ENCODE measurements at regions not wholly inside any gene's neighbourhood (a gene's known extent, or its start where the extent isn't known, plus 50 kb on each side); places are given as distances from the start of the nearest gene placed in this dataset.

- H3K27me3 ChIP-seq (ENCODE audit: low read depth, low read length) = no peaks in the 10 kb centered on the region
- H3K27ac ChIP-seq (ENCODE audit: low read length) = no peak overlapping the region
- no peaks in the 10 kb centered on the region for H3K36me3 ChIP-seq (ENCODE audit: control insufficient read depth in 1 of 2, insufficient read depth in 2 of 2, low read length in 2 of 2)
- H3K4me1 ChIP-seq (ENCODE audit: control insufficient read depth in 1 of 2, insufficient read depth in 2 of 2, low read length in 2 of 2) = no peaks in the 10 kb centered on the region
- no peak overlapping the region for H3K4me3 ChIP-seq (ENCODE audit: low read depth in 1 of 2, low read length in 2 of 2)
- H3K9me3 ChIP-seq (ENCODE audit: control insufficient read depth in 1 of 2, low read length in 2 of 2) = no peaks in the 10 kb centered on the region
Measured at GRCh38 chr5:82497242-82497641, 219.1 kb upstream of the RPS23 start.

- Histone ChIP-seq H3K4me1 (ENCODE audit: control insufficient read depth in 1 of 2, insufficient read depth in 2 of 2, low read length in 2 of 2) (no peaks in the 10 kb centered on the region), H3K27me3 (ENCODE audit: low read depth, low read length) (no peaks in the 10 kb centered on the region), H3K36me3 (ENCODE audit: control insufficient read depth in 1 of 2, insufficient read depth in 2 of 2, low read length in 2 of 2) (no peaks in the 10 kb centered on the region), H3K9me3 (ENCODE audit: control insufficient read depth in 1 of 2, low read length in 2 of 2) (no peaks in the 10 kb centered on the region), H3K27ac (ENCODE audit: low read length) (no peak overlapping the region), H3K4me3 (ENCODE audit: low read depth in 1 of 2, low read length in 2 of 2) (no peak overlapping the region)
Measured at GRCh38 chr5:82494942-82495341, 216.8 kb upstream of the RPS23 start.

- H3K27ac ChIP-seq (ENCODE audit: low read length) = no peak overlapping the region
- no peaks in the 10 kb centered on the region for H3K4me1 ChIP-seq (ENCODE audit: control insufficient read depth in 1 of 2, insufficient read depth in 2 of 2, low read length in 2 of 2)
- H3K4me3 ChIP-seq (ENCODE audit: low read depth in 1 of 2, low read length in 2 of 2) = no peak overlapping the region
- no peaks in the 10 kb centered on the region for H3K27me3 ChIP-seq (ENCODE audit: low read depth, low read length)
- no peaks in the 10 kb centered on the region for H3K9me3 ChIP-seq (ENCODE audit: control insufficient read depth in 1 of 2, low read length in 2 of 2)
- no peaks in the 10 kb centered on the region for H3K36me3 ChIP-seq (ENCODE audit: control insufficient read depth in 1 of 2, insufficient read depth in 2 of 2, low read length in 2 of 2)
Measured at GRCh38 chr5:82493221-82493620, 215.1 kb upstream of the RPS23 start.

- Histone ChIP-seq H3K27me3 (ENCODE audit: low read depth, low read length) (no peaks in the 10 kb centered on the region), H3K9me3 (ENCODE audit: control insufficient read depth in 1 of 2, low read length in 2 of 2) (no peaks in the 10 kb centered on the region), H3K36me3 (ENCODE audit: control insufficient read depth in 1 of 2, insufficient read depth in 2 of 2, low read length in 2 of 2) (no peaks in the 10 kb centered on the region), H3K27ac (ENCODE audit: low read length) (no peak overlapping the region), H3K4me3 (ENCODE audit: low read depth in 1 of 2, low read length in 2 of 2) (no peak overlapping the region), H3K4me1 (ENCODE audit: control insufficient read depth in 1 of 2, insufficient read depth in 2 of 2, low read length in 2 of 2) (no peaks in the 10 kb centered on the region)
Measured at GRCh38 chr5:82491397-82491796, 213.2 kb upstream of the RPS23 start.

- no peaks in the 10 kb centered on the region for H3K36me3 ChIP-seq (ENCODE audit: control insufficient read depth in 1 of 2, insufficient read depth in 2 of 2, low read length in 2 of 2)
- no peaks in the 10 kb centered on the region for H3K9me3 ChIP-seq (ENCODE audit: control insufficient read depth in 1 of 2, low read length in 2 of 2)
- no peaks in the 10 kb centered on the region for H3K27me3 ChIP-seq (ENCODE audit: low read depth, low read length)
- H3K4me1 ChIP-seq (ENCODE audit: control insufficient read depth in 1 of 2, insufficient read depth in 2 of 2, low read length in 2 of 2) = no peaks in the 10 kb centered on the region
- H3K27ac ChIP-seq (ENCODE audit: low read length) = no peak overlapping the region
- H3K4me3 ChIP-seq (ENCODE audit: low read depth in 1 of 2, low read length in 2 of 2) = no peak overlapping the region
Measured at GRCh38 chr5:82489683-82490082, 211.5 kb upstream of the RPS23 start.

- H3K9me3 ChIP-seq (ENCODE audit: control insufficient read depth in 1 of 2, low read length in 2 of 2) = no peaks in the 10 kb centered on the region
- no peak overlapping the region for H3K27ac ChIP-seq (ENCODE audit: low read length)
- H3K4me3 ChIP-seq (ENCODE audit: low read depth in 1 of 2, low read length in 2 of 2) = no peak overlapping the region
- no peaks in the 10 kb centered on the region for H3K36me3 ChIP-seq (ENCODE audit: control insufficient read depth in 1 of 2, insufficient read depth in 2 of 2, low read length in 2 of 2)
- H3K27me3 ChIP-seq (ENCODE audit: low read depth, low read length) = no peaks in the 10 kb centered on the region
- H3K4me1 ChIP-seq (ENCODE audit: control insufficient read depth in 1 of 2, insufficient read depth in 2 of 2, low read length in 2 of 2) = no peaks in the 10 kb centered on the region
Measured at GRCh38 chr5:82487131-82487530, 209.0 kb upstream of the RPS23 start.

- H3K27me3 ChIP-seq (ENCODE audit: low read depth, low read length) = no peaks in the 10 kb centered on the region
- H3K9me3 ChIP-seq (ENCODE audit: control insufficient read depth in 1 of 2, low read length in 2 of 2) = no peaks in the 10 kb centered on the region
- H3K4me3 ChIP-seq (ENCODE audit: low read depth in 1 of 2, low read length in 2 of 2) = no peak overlapping the region
- no peaks in the 10 kb centered on the region for H3K4me1 ChIP-seq (ENCODE audit: control insufficient read depth in 1 of 2, insufficient read depth in 2 of 2, low read length in 2 of 2)
- no peak overlapping the region for H3K27ac ChIP-seq (ENCODE audit: low read length)
- no peaks in the 10 kb centered on the region for H3K36me3 ChIP-seq (ENCODE audit: control insufficient read depth in 1 of 2, insufficient read depth in 2 of 2, low read length in 2 of 2)
Measured at GRCh38 chr5:82480331-82480730, 202.2 kb upstream of the RPS23 start.

GRCh38 chr5:82476155-82476554 lies 198.0 kb upstream of the RPS23 start:
- Histone ChIP-seq H3K4me3 (ENCODE audit: low read depth in 1 of 2, low read length in 2 of 2) (no peak overlapping the region), H3K36me3 (ENCODE audit: control insufficient read depth in 1 of 2, insufficient read depth in 2 of 2, low read length in 2 of 2) (no peaks in the 10 kb centered on the region), H3K4me1 (ENCODE audit: control insufficient read depth in 1 of 2, insufficient read depth in 2 of 2, low read length in 2 of 2) (no peaks in the 10 kb centered on the region), H3K27me3 (ENCODE audit: low read depth, low read length) (no peaks in the 10 kb centered on the region), H3K27ac (ENCODE audit: low read length) (no peak overlapping the region), H3K9me3 (ENCODE audit: control insufficient read depth in 1 of 2, low read length in 2 of 2) (no peaks in the 10 kb centered on the region)

- Histone ChIP-seq H3K27ac (ENCODE audit: low read length) (no peak overlapping the region), H3K36me3 (ENCODE audit: control insufficient read depth in 1 of 2, insufficient read depth in 2 of 2, low read length in 2 of 2) (no peaks in the 10 kb centered on the region), H3K27me3 (ENCODE audit: low read depth, low read length) (no peaks in the 10 kb centered on the region), H3K9me3 (ENCODE audit: control insufficient read depth in 1 of 2, low read length in 2 of 2) (no peaks in the 10 kb centered on the region), H3K4me1 (ENCODE audit: control insufficient read depth in 1 of 2, insufficient read depth in 2 of 2, low read length in 2 of 2) (no peaks in the 10 kb centered on the region), H3K4me3 (ENCODE audit: low read depth in 1 of 2, low read length in 2 of 2) (no peak overlapping the region)
Measured at GRCh38 chr5:82473262-82473661, 195.1 kb upstream of the RPS23 start.

GRCh38 chr5:82470185-82470994 lies 192.2 kb upstream of the RPS23 start:
- no peaks in the 10 kb centered on the region for H3K36me3 ChIP-seq (ENCODE audit: control insufficient read depth in 1 of 2, insufficient read depth in 2 of 2, low read length in 2 of 2)
- H3K27ac ChIP-seq (ENCODE audit: low read length) = no peak overlapping the region
- no peak overlapping the region for H3K4me3 ChIP-seq (ENCODE audit: low read depth in 1 of 2, low read length in 2 of 2)
- no peaks in the 10 kb centered on the region for H3K27me3 ChIP-seq (ENCODE audit: low read depth, low read length)
- H3K9me3 ChIP-seq (ENCODE audit: control insufficient read depth in 1 of 2, low read length in 2 of 2) = no peaks in the 10 kb centered on the region
- no peaks in the 10 kb centered on the region for H3K4me1 ChIP-seq (ENCODE audit: control insufficient read depth in 1 of 2, insufficient read depth in 2 of 2, low read length in 2 of 2)

- Histone ChIP-seq H3K4me1 (ENCODE audit: control insufficient read depth in 1 of 2, insufficient read depth in 2 of 2, low read length in 2 of 2) (no peaks in the 10 kb centered on the region), H3K9me3 (ENCODE audit: control insufficient read depth in 1 of 2, low read length in 2 of 2) (peaks cover 0 to 3% of the 10 kb centered on the region in 2 donors), H3K36me3 (ENCODE audit: control insufficient read depth in 1 of 2, insufficient read depth in 2 of 2, low read length in 2 of 2) (no peaks in the 10 kb centered on the region), H3K27me3 (ENCODE audit: low read depth, low read length) (no peaks in the 10 kb centered on the region), H3K27ac (ENCODE audit: low read length) (no peak overlapping the region), H3K4me3 (ENCODE audit: low read depth in 1 of 2, low read length in 2 of 2) (no peak overlapping the region)
Measured at GRCh38 chr5:82466986-82467561, 188.9 kb upstream of the RPS23 start.

- peaks cover 0 to 3% of the 10 kb centered on the region in 2 donors for H3K9me3 ChIP-seq (ENCODE audit: control insufficient read depth in 1 of 2, low read length in 2 of 2)
- H3K4me3 ChIP-seq (ENCODE audit: low read depth in 1 of 2, low read length in 2 of 2) = no peak overlapping the region
- no peaks in the 10 kb centered on the region for H3K27me3 ChIP-seq (ENCODE audit: low read depth, low read length)
- no peaks in the 10 kb centered on the region for H3K4me1 ChIP-seq (ENCODE audit: control insufficient read depth in 1 of 2, insufficient read depth in 2 of 2, low read length in 2 of 2)
- no peak overlapping the region for H3K27ac ChIP-seq (ENCODE audit: low read length)
- no peaks in the 10 kb centered on the region for H3K36me3 ChIP-seq (ENCODE audit: control insufficient read depth in 1 of 2, insufficient read depth in 2 of 2, low read length in 2 of 2)
Measured at GRCh38 chr5:82465235-82465634, 187.1 kb upstream of the RPS23 start.

All from muscle layer of duodenum (tissue), 2 donors.